Neural cell (in vitro differentiated cells): ENCODE measurements at regions not wholly inside any gene's neighbourhood (a gene's known extent, or its start where the extent isn't known, plus 50 kb on each side); places are given as distances from the start of the nearest gene placed in this dataset.

Source experiments
- H2AFZ ChIP-seq: fragments of 200-600, 300-800 bp; sonication (generic), shearing (Covaris generic); 2 replicates; pipeline ENCODE4 v1.6.0; 2014; ENCODE audit warnings: low read depth, mild to moderate bottlenecking, antibody characterized with exemption, low read length, moderate library complexity
- H3F3A ChIP-seq: fragments of 200-600 bp; shearing (Covaris generic); 2 replicates; pipeline ENCODE4 v1.6.1; 2016; ENCODE audit warnings: mild to moderate bottlenecking, moderate library complexity, mixed read lengths, antibody characterized with exemption, low read length; ENCODE audit not compliant: insufficient read depth, poor library complexity, severe bottlenecking
- H3K27ac ChIP-seq: fragments of 200-600, 300-800 bp; sonication (generic), shearing (Covaris generic); 2 replicates; pipeline ENCODE4 v1.5.1; 2014; ENCODE audit warnings: mild to moderate bottlenecking, low read length, moderate library complexity
- H3K27me3 ChIP-seq: fragments of 300-800, 200-600 bp; sonication (generic), shearing (Covaris generic); 2 replicates; pipeline ENCODE4 v1.6.0; 2014; ENCODE audit warnings: mild to moderate bottlenecking, low read depth, low read length, moderate library complexity; ENCODE audit not compliant: insufficient read depth
- H3K36me3 ChIP-seq: fragments of 300-800, 200-600 bp; sonication (generic), shearing (Covaris generic); 2 replicates; pipeline ENCODE4 v1.5.1; 2014; ENCODE audit warnings: mild to moderate bottlenecking, antibody characterized with exemption, low read length, moderate library complexity; ENCODE audit not compliant: insufficient read depth
- H3K4me2 ChIP-seq: fragments of 300-800, 200-600 bp; sonication (generic), shearing (Covaris generic); 2 replicates; pipeline ENCODE4 v1.6.0; 2014; ENCODE audit warnings: mild to moderate bottlenecking, low read length
- H3K4me3 ChIP-seq: fragments of 300-800, 200-600 bp; sonication (generic), shearing (Covaris generic); 2 replicates; pipeline ENCODE4 v1.5.1; 2014; ENCODE audit warnings: mild to moderate bottlenecking, low read length, moderate library complexity
- H3K79me2 ChIP-seq: fragments of 200-600 bp; shearing (Covaris generic); replicated peaks from 2 replicates; pipeline ENCODE4 v1.6.0; 2014; ENCODE audit warnings: mild to moderate bottlenecking, low read length, moderate library complexity; ENCODE audit not compliant: insufficient read depth
- H3K9ac ChIP-seq: fragments of 300-800, 200-600 bp; sonication (generic), shearing (Covaris generic); 2 replicates; pipeline ENCODE4 v1.6.1; 2016; ENCODE audit warnings: mild to moderate bottlenecking, low read length, mixed read lengths
- H3K9me2 ChIP-seq: fragments of 200-600 bp; shearing (Covaris generic); 2 replicates; pipeline ENCODE4 v1.6.1; 2016; ENCODE audit warnings: mild to moderate bottlenecking, low read length, mixed read lengths; ENCODE audit not compliant: insufficient read depth
- H3K9me3 ChIP-seq: fragments of 200-600, 300-800 bp; sonication (generic), shearing (Covaris generic); 2 replicates; pipeline ENCODE4 v1.6.1; 2016; ENCODE audit warnings: mild to moderate bottlenecking, mixed run types, low read length, moderate library complexity, mixed read lengths
- H4K20me1 ChIP-seq: fragments of 200-600 bp; shearing (Covaris generic); 2 replicates; pipeline ENCODE4 v1.6.1; 2016; ENCODE audit warnings: mild to moderate bottlenecking, mixed run types; ENCODE audit not compliant: insufficient read depth
- CTCF ChIP-seq: fragments of 450-650 bp; IDR thresholded peaks from 2 replicates; pipeline ENCODE4 v1.5.1; 2014; ENCODE audit warnings: antibody characterized with exemption, mild to moderate bottlenecking, moderate library complexity; ENCODE audit not compliant: poor library complexity, severe bottlenecking
- EP300 ChIP-seq: fragments of 450-650 bp; conservative IDR thresholded peaks from 2 replicates; pipeline ENCODE4 v1.6.1; 2014; ENCODE audit warnings: antibody characterized with exemption, mild to moderate bottlenecking, moderate library complexity; ENCODE audit not compliant: poor library complexity, severe bottlenecking
- EZH2 ChIP-seq: fragments of 200-600, 300-800 bp; shearing (Covaris generic), sonication (generic); IDR thresholded peaks from 2 replicates; pipeline ENCODE4 v1.6.1; 2014; ENCODE audit warnings: antibody characterized with exemption, low read length, borderline replicate concordance, mild to moderate bottlenecking; ENCODE audit not compliant: insufficient read depth, poor library complexity, severe bottlenecking
- MXI1 ChIP-seq: fragments of 450-650 bp; conservative IDR thresholded peaks from 2 replicates; pipeline ENCODE4 v1.6.1; 2014; ENCODE audit warnings: antibody characterized with exemption, mild to moderate bottlenecking; ENCODE audit not compliant: poor library complexity, severe bottlenecking
- POLR2AphosphoS5 ChIP-seq: IDR thresholded peaks from 2 replicates; pipeline ENCODE4 v1.6.1; 2012
- RAD21 ChIP-seq: fragments of 450-650 bp; conservative IDR thresholded peaks from 2 replicates; pipeline ENCODE4 v1.6.1; 2014; ENCODE audit warnings: antibody characterized with exemption, mild to moderate bottlenecking, moderate library complexity
- SMC3 ChIP-seq: fragments of 450-650 bp; conservative IDR thresholded peaks from 2 replicates; pipeline ENCODE4 v1.6.1; 2014; ENCODE audit warnings: antibody characterized with exemption, mild to moderate bottlenecking, moderate library complexity; ENCODE audit not compliant: poor library complexity
- TAF1 ChIP-seq: IDR thresholded peaks from 2 replicates; pipeline ENCODE4 v1.6.1; 2012; ENCODE audit warnings: low read depth
- TF ChIP-seq, protein P1 (sequence below): IDR thresholded peaks from 2 replicates; pipeline ENCODE4 v1.6.1; 2012; ENCODE audit warnings: borderline replicate concordance

DNA sequence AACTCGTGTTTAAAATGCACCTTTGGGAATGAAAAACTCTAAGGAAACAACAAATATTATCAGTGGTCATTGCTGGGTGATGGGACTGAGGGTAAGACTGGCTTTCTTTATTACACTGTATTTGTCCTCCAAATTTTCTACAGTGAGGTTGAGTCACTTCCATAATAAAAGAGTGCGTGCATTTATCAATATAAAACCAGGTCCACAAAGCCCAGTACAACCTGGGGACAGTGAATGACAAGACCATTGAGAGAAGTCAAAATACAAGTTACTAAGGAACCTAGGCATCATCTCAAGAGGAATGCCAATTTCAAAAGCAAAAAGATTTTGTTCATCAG, 76.4 kb downstream of the MAGED4 start:
- Histone ChIP-seq H3K4me2 (peak overlapping the region; percentile 48), H4K20me1 (no peaks in the 10 kb centered on the region), H3K9me3 (no peaks in the 10 kb centered on the region), H3F3A (no peaks in the 10 kb centered on the region), H3K4me3 (peak overlapping the region; percentile 70), H3K9me2 (no peaks in the 10 kb centered on the region), H3K36me3 (no peaks in the 10 kb centered on the region), H3K27ac (peak overlapping the region; percentile 95), H3K9ac (peak overlapping the region; percentile 83), H2AFZ (no peak overlapping the region), H3K79me2 (no peaks in the 10 kb centered on the region), H3K27me3 (no peaks in the 10 kb centered on the region)
- TF ChIP-seq CTCF (no peak), SMC3 (no peak), RAD21 (no peak), EP300 (no peak), POLR2AphosphoS5 (no peak), MXI1 (no peak), TAF1 (no peak), EZH2 (no peak)
- TF ChIP-seq, protein P1, sequence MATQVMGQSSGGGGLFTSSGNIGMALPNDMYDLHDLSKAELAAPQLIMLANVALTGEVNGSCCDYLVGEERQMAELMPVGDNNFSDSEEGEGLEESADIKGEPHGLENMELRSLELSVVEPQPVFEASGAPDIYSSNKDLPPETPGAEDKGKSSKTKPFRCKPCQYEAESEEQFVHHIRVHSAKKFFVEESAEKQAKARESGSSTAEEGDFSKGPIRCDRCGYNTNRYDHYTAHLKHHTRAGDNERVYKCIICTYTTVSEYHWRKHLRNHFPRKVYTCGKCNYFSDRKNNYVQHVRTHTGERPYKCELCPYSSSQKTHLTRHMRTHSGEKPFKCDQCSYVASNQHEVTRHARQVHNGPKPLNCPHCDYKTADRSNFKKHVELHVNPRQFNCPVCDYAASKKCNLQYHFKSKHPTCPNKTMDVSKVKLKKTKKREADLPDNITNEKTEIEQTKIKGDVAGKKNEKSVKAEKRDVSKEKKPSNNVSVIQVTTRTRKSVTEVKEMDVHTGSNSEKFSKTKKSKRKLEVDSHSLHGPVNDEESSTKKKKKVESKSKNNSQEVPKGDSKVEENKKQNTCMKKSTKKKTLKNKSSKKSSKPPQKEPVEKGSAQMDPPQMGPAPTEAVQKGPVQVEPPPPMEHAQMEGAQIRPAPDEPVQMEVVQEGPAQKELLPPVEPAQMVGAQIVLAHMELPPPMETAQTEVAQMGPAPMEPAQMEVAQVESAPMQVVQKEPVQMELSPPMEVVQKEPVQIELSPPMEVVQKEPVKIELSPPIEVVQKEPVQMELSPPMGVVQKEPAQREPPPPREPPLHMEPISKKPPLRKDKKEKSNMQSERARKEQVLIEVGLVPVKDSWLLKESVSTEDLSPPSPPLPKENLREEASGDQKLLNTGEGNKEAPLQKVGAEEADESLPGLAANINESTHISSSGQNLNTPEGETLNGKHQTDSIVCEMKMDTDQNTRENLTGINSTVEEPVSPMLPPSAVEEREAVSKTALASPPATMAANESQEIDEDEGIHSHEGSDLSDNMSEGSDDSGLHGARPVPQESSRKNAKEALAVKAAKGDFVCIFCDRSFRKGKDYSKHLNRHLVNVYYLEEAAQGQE = no peak

DNA sequence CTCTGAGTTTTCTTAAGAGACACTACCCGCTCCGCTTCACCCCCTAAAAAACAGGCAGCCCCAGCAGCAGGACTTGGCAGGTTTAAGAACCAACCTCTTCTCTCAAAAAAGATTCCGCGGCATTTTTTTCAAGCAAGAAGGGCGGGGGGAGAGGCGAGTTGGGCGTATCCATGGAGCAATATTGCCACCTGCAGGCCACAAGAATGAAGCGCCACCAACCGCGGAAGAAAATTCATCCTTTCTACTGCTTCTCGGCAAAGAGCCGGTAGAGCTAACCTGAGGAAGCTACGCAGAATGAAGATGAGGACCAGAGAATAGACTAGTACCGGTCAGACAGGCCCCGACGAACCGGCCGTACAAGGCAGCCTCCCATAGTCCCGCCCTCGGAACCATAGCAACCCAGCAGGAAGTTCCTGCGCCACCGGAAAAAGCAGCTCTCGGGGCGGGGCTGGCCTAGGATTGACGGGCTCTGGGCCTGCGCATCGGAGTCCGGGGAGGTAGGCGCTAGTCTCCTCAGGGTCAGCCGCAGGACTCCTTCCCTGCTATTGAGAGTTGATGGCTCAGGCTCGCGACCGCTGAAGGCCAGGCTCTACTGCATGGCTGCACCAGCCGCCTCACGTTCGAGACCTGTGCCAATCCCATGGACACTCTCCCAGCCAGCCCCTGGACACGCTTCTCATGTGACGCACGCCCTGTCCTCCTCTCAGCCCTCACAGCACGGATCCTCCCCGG, 76.9 kb downstream of the MAGED4 start:
- Histone ChIP-seq H3K4me2 (peak overlapping the region; percentile 48), H3K9me3 (no peaks in the 10 kb centered on the region), H3K9ac (peak overlapping the region; percentile 83), H3F3A (no peaks in the 10 kb centered on the region), H2AFZ (peak overlapping the region; percentile 27), H3K36me3 (no peaks in the 10 kb centered on the region), H3K27me3 (no peaks in the 10 kb centered on the region), H3K27ac (peak overlapping the region; percentile 95), H3K4me3 (peak overlapping the region; percentile 70), H4K20me1 (no peaks in the 10 kb centered on the region), H3K79me2 (no peaks in the 10 kb centered on the region), H3K9me2 (no peaks in the 10 kb centered on the region)
- TF ChIP-seq POLR2AphosphoS5 (peak; percentile 91), EZH2 (no peak), MXI1 (peak; percentile 37), TAF1 (peak; percentile 46), RAD21 (peak; percentile 96), EP300 (peak; percentile 63), SMC3 (peak; percentile 84), CTCF (peak; percentile 98)
- TF ChIP-seq, protein P1 = no peak
